PC-9 (cell line): ENCODE measurements at regions not wholly inside any gene's neighbourhood (a gene's known extent, or its start where the extent isn't known, plus 50 kb on each side); places are given as distances from the start of the nearest gene placed in this dataset.

Experiments
- CTCF ChIP-seq: fragments of 200-600 bp; sonication (generic); conservative IDR thresholded peaks from 2 replicates; pipeline ENCODE4 v1.6.1; 2017; ENCODE audit warnings: mixed run types, antibody characterized with exemption, mild to moderate bottlenecking, moderate library complexity
- EZH2 ChIP-seq: fragments of 200-600 bp; sonication (generic); IDR thresholded peaks from 2 replicates; pipeline ENCODE4 v1.8.0; 2017; ENCODE audit warnings: antibody characterized with exemption, low read depth

GRCh38 chr3:147757866-147758265, 348.7 kb downstream of the ZIC1 start:
- TF ChIP-seq EZH2 (no peak), CTCF (no peak)
